Hematopoietic multipotent progenitor cell treated with erythropoietin and hydrocortisone succinate and interleukin-3 and kit ligand, for 17 days (in vitro differentiated cells): ENCODE measurements at regions not wholly inside any gene's neighbourhood (a gene's known extent, or its start where the extent isn't known, plus 50 kb on each side); places are given as distances from the start of the nearest gene placed in this dataset.

Experiments
- DNase-seq: peaks from one replicate; pipeline ENCODE4 v3.0.0-alpha.2; 2015; ENCODE audit warnings: low spot score

DNA sequence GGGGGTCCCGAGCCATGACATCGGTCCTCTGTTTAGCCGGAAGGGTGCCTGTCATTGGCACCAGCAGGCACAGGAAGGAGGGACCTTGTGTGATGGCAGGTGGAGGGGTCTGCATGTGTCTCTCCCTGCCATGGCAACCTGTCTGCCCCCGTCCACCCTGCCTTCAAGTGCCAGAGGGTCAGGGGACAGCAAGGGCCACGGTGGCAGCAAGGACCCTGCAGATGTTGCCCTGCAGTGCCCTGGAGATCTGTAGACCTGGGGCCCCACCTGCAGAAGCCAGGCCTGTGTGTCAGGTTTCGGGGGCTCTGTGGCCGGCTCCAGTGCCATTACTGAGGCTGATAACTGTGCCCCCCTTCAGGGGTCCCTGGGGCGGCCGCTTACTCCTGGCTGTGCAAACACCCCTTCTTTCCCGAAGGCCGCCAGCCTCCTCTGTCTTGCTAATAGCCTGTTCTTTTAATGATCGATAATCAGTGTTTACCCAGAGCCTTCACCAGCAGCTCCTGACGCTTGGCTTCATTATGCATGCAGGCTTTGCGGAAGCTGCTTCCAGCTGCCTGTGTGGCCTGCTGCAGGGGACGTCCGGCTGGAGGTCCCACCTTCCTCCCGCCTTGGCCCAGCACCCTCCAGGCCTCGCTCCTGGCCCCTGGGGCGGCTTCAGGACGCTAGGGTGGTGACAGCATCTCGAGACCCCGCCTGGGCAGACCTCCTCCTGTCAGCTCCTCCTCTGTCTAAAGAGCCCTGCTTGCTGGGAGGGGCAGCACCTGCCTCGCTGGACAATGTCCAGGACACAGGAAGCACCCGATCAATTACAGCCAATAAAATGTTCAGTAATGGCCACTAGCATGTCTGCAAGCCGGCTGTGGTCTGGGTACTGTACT, 153.0 kb downstream of the KIF26A start:
- no peak for DNase-seq

DNA sequence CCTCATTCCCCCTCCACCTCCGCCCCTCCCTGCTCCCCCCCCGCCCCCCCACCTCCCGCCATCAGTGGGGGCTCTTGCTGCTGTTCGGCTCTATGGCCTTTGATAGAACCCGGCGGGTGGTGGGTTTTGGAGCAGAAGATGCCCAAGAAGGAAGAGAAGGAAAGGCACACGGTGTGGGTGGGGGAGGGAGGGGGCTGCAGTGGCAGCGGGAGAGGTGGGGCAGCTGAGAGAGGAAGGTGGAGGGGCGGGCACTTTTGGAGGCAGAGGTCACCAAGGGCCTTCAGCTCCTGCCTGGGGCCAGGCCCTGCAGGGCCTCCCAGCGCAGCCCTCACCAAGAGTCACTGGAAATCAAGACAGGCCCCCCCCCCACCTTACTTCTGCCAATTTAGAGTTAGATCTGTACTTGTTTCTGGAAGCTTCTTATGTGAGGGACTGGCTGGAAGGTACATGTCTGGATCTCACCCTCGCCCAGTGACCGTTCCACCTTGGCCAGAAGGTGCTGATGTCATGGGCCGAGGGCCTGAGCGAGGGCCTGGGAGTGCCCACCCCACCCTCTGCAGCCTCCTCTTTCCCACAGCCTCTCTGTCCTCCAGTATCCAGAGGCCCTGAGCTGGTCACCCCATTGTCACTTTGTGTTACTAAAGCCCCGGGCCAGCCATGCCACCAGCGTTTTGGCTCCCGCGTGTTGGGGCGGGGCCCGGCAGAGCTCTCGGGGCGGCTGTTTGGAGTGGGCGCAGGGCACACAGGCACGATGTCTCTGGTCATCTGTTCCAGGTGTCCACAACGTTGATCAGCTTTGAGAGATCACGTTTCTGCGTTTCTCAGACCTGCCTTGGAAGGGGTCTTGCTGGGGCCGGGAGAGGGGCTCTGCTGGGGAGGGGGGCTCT, 153.9 kb downstream of the KIF26A start:
- DNase-seq, result no peak

DNA sequence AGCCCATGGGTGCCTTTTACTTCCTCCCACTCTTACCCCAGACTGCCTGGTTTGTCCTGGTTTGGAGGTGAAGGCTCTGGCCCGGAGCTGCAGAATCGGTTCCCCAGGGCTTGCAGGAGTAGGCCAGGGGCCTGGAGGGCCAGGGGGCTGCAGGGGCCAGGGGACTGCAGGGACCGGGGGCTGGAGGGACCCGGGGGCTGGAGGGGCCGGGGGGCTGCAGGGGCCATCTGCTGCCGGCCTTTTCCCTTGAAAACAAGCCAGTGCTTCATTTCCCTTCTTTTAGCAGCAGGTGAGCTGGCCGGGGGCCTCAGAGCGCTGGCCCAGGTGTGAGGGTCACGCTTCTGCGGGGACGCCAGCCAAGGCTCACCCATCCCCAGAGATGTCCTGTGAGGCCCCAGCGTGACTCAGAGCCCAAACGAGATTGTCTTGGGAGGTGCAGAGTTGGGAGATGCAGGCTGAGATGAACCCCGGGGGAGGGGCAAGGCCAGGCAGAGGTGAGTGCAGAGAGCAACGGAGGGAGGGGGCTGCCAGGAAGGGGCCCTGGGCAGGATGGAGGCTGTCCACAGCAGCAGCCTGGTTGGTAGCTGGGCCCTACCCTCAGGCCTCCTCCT, 154.9 kb downstream of the KIF26A start:
- no peak for DNase-seq

DNA sequence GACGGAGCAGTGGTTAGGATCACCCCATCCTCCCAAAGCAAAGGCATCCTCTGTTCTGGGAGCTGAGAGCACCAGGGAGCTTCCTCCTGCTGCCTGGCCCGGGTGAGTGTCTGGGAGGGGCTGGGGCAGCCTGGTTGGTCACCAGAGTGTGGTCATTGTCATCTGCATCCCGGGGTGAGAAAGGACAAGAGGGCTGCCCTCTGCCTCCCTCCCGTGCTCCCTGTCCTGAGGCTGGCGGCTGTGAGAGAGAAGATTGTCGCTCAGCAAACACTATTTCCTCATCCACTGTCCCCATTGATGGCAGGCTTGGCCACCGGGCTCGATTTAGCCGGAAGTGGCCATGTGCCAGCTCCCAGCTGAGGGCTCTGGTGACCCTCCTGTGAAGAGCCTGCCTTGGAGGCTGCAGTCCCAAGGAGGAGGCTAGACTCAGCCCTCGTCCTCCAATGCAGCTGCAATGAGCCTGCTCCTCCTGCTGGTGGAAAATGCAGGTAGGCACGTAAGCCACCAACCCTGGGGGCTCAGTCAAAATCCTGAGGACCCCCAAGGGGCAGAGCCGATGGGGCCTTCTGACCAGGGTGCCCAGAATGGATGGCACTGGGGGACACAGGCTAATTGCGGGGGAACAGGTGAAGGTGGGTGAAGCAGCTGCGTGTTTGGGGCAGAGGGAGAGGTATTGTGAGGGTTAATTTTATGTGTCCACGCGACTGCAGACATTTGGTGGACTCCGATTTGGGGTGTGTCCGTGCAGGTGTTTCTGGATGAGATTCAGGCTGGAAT, 155.7 kb downstream of the KIF26A start:
- DNase-seq, result no peak

DNA sequence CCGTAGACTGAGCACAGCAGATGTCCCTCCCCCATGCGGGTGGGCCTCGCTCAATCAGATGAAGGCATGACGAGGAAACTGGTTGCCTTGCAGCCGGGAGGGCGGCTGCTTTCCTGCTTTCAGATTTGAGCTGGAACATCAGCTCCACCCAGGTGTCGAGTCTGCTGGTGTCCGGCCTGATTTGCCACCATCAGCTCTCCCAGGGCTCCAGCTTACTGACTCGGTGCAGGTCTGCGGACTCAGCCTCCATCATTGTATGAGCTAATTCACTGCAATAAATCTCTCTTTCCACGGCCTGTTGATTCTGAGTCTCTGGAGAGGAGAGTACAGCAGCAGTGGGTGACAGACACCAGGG, 156.2 kb downstream of the KIF26A start:
- DNase-seq, result no peak

DNA sequence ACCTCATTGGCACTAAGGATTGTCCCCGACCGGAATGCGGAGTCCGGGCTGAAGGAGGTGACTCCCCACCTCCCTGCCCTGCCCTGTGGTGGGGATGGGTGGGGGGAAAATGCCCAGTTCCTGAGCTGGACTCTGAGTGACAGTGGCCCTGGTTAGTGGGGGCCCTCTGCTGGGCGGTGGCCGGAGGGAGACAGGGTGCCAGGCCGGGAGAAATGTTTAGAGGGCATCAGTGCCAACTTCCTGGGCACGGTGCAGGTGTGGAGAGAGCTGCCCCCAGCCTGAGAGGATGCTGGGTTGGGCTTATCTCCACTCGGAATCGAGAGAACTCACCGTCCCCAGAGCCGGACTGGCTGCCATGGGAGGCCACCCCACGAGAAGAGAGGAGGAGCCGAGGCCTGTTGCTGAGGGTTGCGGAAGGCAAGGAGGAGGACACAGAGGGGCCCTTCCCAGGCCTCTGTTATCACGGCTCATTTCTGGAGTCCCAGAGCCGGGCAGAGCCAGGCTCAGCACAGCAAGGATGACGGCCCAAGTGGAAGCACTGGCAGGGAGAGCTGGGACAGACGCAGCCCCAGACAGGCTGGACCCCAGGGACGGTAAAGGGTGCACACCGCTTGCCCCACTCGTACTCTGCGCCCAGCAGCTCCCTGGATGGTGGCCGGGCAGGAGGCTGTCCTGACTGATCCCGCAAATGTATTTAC, 156.7 kb downstream of the KIF26A start:
- no peak for DNase-seq

DNA sequence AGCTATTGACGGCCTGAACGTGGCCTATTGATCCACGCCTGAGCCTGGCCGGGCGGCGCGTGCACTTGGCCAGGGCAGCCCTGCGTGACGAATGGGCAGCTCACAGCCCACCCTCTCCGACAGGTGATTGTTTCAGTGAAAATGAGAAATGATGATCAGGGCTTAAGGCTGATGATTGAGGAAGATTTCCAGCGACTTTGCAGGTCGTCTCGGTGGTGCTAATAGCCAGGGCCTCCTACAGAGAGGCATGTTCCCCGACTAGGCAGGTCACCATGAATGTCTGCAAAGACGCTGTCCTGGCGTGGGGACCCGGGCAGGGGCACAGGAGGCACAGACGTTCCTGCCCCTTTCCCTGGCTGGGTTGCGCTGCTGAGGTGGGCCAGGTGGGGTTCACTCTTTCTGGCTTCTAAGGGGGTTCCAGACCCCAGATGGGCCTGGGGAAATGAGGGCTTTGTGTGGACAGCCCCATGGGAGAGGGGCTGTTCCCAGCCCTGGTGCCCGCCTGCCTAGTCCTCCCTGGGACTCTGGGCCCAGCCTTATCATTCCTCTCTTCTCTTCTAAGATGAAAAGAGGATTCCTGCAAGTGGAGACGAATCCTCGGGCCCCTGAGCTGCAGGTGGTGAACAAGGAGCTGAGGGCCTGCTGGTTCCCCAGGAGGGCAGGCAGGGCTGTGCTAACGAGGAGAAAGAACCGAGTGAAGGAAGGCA, 157.4 kb downstream of the KIF26A start:
- no peak for DNase-seq

DNA sequence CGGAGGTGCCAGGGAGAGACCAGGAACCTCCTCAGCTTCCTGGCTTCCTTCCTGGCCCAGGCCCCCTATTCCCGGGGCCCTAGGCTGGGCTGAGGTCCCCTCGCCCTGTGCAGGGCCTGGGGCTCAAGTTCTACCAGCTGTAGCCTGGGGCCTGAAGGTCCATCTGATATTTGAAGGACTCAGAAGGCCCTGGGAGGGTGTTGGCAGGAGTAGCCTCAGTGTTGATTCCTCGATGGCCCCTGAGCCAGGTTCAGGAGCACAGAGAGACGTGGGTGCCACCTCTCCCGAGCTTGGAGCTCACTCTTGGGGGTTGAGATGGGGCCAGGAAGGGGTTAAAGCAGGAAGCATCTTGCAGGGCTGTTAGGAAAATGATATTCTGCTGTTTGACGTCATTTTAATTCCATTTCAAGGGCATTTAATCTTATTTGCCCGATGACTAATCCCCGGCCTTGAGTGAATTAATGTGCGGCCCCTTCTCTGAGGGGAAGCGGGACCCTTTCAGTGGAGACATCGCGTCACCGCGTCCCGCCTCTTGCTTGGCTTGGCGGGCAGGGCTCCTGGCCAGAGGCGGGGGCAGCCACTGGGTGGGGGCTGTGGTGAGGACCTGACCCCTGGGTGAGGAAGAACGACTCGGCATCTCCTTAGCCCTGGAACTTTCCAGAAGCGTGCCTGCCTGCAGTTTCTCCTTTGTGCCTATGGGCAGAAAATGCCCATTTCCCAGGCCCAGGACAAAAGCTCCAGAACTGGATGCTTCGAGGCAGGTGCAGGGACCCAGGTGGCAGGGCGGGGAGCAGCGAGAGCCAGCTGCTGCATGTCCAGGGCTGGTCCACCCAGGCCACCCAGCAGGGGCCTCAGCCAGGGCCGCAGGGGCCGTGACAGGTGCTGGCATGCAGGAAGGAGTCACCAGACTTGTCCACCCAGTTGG, 158.3 kb downstream of the KIF26A start:
- DNase-seq, result no peak

DNA sequence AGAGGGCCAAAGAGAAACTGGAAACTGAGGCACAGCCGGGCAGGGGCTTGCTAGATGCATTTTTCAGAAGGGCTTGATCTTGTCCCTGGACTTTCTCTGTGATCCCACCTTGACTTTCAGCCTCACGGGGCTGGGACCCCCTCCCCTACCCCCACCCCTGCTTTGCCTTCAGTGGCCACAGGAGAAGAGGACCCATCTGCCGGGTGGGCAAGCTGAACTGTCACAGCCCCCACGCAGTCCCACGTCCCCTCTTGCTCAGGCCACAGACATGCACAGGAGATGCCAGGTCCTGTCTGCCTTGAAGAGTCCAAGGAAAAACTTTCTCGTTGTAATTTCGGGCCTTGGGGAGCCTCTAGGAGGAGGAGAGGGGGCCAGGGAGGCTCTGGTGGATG, 158.9 kb downstream of the KIF26A start:
- no peak for DNase-seq

DNA sequence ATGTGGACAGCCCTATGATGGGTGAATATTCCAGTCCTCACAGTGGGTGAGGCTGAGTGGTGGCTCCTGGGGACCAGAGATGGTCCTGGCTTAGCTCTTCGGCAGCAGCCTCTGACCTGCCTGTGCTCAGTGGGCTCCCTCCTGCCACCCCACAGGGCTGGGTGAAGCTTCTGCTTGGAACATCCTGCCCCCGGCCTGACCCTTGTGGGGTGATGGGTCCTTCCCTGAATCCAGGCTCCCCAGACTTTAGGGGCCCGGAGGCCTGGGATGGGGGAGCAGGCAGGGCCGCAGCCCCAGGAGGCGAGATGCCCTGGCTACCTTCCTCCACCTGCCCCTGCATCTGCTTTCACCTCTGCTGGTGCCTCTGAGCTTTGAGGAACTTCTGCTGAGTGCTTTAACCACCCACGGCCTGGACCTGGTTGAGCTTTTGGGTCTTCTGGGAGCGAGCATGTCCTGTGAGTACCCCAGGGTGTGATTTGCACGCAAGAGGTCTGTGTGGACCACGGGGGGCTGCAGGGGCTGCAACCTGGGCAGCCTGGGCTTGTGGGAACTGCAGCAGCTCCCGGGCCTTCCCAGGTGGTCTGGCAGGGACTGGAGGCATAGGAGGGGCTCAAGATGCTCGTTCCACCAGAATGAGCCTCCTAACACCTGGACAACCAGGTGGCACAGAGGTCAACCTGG, 159.5 kb downstream of the KIF26A start:
- DNase-seq, result no peak

DNA sequence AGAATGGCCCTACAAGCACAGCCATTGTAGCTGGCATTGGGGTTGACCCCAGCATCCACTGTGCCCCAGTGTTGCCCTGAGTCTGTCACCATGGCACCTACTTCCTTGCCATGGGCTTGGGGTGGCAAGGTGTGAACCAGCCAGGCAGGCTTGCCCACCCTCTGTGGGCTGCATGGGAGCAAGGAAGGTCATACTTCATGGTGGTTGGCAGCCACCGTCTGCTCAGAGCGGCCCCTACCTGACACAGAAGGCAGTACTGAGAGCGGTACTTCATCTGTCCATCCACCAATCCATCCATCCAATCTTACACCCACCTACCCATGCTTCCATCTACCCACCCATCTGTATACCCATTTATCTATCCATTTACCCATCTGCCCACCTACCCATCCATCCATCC, 160.1 kb downstream of the KIF26A start:
- DNase-seq, result no peak

DNA sequence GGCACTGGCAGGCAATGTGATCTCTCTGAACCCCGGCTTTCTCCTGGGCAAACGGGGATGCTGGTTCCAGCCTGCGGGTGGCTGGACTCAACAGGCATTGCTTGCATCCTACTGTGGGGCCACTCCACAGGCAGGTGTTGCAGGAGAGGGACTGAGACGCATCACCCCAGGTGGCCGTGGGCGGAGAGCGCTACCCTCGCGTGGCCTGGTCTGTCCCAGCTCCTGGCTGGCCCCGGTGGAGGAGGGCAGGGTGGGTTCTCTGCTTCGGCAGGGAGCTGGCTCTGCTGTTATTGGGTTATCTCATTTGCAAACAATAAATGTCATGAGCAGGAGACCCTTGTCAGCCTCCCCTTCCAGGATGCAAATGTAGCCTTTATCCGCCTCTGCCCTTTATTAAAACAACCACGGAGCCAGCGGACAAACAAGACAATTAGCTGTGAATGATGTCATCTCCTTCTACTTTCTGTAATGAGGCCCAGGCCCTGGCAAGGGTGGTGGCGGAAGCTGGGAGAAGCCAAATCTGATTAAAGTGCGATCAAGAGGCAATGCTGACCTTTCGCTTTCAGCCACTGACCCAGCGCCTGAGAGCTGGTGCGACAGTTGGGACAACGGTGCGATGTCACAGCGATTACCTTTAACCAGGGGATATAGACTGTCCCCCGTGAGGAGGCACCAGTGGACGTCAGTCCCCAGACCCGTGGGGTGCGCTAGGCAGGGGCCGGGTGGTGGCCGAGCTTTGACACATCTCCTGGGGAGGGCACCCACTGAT, 161.8 kb downstream of the KIF26A start:
- no peak for DNase-seq

DNA sequence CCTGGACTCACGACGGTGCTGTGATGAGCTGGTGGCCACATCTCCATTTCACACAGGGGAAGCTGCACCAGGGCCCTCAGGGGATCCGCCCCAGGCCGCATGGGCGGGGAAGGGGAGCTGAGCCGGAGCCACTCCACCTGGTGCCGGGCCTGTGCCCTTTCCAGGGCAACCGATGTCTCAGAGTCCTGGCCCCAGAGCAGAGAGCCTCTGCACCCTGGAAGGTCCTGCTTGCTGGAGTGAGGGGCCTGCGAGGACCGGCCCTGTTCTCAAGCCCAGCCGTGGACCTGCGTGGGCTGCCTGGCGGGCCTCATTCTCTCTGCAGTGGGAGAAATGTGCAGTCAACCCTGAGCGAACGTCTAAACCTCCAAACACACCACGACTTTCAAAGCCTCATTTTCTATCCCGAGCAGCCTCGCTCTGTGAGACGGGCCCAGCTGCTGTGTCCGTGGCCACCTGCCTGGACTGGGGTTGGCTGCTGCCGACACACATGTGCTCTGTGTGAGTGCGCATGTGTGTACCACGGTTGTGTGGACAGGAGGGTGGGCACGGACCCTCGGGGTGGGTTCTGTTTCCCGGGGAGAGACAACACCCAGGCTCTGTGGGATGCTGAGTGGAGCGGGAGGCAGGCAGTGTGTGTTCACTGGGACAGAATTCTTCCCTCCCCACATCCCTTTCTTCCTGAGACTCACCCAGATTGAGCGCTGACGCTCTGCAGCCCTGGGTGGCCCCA, 163.5 kb downstream of the KIF26A start:
- DNase-seq, result no peak

DNA sequence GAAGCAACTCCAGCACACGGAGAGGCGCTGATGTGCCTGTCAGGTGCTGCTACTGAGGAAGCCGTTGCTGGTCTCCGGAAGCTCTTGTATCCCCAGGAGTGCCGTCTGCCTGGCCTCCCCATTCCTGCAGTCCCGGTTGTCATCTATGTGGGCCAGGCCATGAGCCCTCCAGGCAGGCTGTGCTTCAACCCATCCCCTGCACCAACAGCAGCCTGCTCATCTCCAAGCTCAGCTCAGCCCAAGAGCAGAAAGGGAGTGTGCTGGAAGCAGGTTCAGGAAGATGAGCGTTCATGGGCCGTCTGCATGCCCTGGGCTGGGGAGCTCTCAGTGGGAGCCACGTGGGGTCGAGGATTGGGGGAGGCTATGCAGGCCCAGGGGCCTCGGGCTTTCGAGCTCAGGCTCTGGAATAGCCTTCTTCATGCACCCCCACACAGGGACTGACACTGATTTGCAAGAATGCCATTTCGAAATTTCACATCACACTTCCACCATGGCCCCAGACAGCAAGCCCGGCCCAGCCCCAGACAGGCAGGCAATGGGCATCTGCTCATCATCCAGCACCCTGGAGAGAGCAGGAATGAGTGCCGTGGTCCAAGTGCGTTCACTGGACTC, 164.5 kb downstream of the KIF26A start:
- DNase-seq, result no peak

DNA sequence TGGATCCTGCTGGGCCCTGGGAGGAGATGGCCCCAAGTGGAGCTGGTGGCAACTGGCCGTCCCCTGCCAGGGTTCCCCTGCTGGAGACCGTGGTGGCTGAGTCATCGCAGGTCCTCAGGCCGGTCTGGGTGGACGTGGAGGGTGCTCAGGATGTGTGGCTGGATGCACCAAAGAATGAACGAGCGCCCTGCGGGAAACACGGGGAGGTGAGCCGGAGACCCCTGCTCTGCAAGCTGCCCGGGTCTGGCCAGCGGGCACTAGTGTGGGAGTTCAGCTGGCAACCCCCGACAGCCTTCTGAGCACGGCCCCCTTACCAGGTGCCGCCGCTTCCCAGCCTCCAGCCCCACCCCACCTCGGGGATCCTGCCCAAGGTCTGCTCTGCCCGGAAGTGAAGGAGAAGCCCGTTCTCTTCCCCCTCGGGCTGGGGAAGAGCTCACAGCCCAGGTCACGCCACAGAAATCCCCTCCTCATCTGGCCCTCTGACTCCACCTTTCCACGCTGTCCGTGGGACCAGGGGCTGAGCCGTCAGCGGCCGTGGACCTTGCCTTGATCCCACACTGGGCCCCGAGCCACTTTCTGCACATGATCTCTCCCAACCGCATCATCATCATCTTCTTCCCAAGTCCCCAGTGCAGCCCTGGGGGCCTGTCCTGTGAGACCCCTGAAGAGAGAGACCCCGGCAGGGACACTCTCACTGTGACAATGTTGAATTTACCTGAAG, 165.5 kb downstream of the KIF26A start:
- no peak for DNase-seq
